ENCODE measurements at regions not wholly inside any gene's neighbourhood (a gene's known extent, or its start where the extent isn't known, plus 50 kb on each side); places are given as distances from the start of the nearest gene placed in this dataset.

- H3K79me2 ChIP-seq (ENCODE audit: low read length) = no peaks in the 10 kb centered on the region
- H3K27ac ChIP-seq (ENCODE audit: low read length) = no peak overlapping the region
- H3F3A ChIP-seq (ENCODE audit: low read length, unreplicated experiment) = no peaks in the 10 kb centered on the region
- no peak overlapping the region for H3K4me2 ChIP-seq (ENCODE audit: low read length)
- no peak overlapping the region for H3K9ac ChIP-seq (ENCODE audit: low read length)
- no peaks in the 10 kb centered on the region for H3K9me3 ChIP-seq (ENCODE audit: low read length)
- DNase-seq (no peak), ATAC-seq (no peak)
- H2AFZ ChIP-seq (ENCODE audit: low read length) = no peak overlapping the region
- H3K4me1 ChIP-seq (ENCODE audit: insufficient read depth, low read length) = no peaks in the 10 kb centered on the region
- TF ChIP-seq EZH2phosphoT487 (IDR thresholded peaks at IDR 0.05; ENCODE audit: borderline replicate concordance, low read length) (no peak), EZH2 (IDR thresholded peaks at IDR 0.05; ENCODE audit: low read length, unreplicated experiment) (no peak)
- TF ChIP-seq, protein P1, sequence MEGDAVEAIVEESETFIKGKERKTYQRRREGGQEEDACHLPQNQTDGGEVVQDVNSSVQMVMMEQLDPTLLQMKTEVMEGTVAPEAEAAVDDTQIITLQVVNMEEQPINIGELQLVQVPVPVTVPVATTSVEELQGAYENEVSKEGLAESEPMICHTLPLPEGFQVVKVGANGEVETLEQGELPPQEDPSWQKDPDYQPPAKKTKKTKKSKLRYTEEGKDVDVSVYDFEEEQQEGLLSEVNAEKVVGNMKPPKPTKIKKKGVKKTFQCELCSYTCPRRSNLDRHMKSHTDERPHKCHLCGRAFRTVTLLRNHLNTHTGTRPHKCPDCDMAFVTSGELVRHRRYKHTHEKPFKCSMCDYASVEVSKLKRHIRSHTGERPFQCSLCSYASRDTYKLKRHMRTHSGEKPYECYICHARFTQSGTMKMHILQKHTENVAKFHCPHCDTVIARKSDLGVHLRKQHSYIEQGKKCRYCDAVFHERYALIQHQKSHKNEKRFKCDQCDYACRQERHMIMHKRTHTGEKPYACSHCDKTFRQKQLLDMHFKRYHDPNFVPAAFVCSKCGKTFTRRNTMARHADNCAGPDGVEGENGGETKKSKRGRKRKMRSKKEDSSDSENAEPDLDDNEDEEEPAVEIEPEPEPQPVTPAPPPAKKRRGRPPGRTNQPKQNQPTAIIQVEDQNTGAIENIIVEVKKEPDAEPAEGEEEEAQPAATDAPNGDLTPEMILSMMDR (conservative IDR thresholded peaks at IDR 0.05; ENCODE audit: low read depth, low read length) = no peak
- no peaks in the 10 kb centered on the region for H3K27me3 ChIP-seq (ENCODE audit: low read length)
- BruUV-seq (replicated peaks) = no TSS peak
- no peaks in the 10 kb centered on the region for H3K36me3 ChIP-seq (ENCODE audit: low read depth, low read length)
- no peaks in the 10 kb centered on the region for H3K9me2 ChIP-seq (replicated peaks; ENCODE audit: low read length)
- POLR2A ChIA-PET (ENCODE audit: unreplicated experiment) = no interaction called here
- intact Hi-C loops (cut with micrococcal nuclease) = no loop called here
- CTCF ChIA-PET = no interaction called here
- no peaks in the 10 kb centered on the region for H4K20me1 ChIP-seq (ENCODE audit: low read length)
- no peak overlapping the region for H3K4me3 ChIP-seq (ENCODE audit: low read length)
Observed at GRCh38 chr2:81714817-81715216, 1410.3 kb upstream of the LRRTM1 start.

DNA sequence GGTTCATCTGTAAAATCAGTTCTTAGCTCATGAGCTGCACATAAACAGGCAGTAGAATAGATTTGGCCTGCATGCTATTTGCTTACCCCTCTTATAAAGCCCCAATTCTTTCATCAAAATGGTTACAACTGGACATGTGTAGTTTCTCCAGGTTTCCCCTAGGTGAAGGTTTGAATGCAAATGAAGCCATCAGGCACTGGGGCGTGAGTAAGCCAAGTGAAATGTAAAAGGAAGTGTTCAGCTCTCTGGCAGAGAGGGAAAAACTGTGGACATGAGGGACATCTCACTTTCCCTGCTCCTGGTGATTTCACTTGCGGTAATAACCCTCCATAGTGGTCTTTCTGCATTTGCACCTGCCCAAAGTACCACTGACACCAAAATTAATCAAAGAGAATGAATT is 1402.3 kb upstream of the LRRTM1 start:
- BruUV-seq (replicated peaks) = no TSS peak

GRCh38 chr2:81703831-81704230 is 1399.3 kb upstream of the LRRTM1 start:
- Histone ChIP-seq H3K9me3 (ENCODE audit: low read length) (no peaks in the 10 kb centered on the region), H3K79me2 (ENCODE audit: low read length) (no peaks in the 10 kb centered on the region), H3F3A (ENCODE audit: low read length, unreplicated experiment) (no peaks in the 10 kb centered on the region), H2AFZ (ENCODE audit: low read length) (no peak overlapping the region), H3K4me1 (ENCODE audit: insufficient read depth, low read length) (no peaks in the 10 kb centered on the region), H3K9ac (ENCODE audit: low read length) (no peak overlapping the region), H3K4me3 (ENCODE audit: low read length) (no peak overlapping the region), H4K20me1 (ENCODE audit: low read length) (no peaks in the 10 kb centered on the region), H3K4me2 (ENCODE audit: low read length) (no peak overlapping the region), H3K36me3 (ENCODE audit: low read depth, low read length) (no peaks in the 10 kb centered on the region), H3K9me2 (replicated peaks; ENCODE audit: low read length) (no peaks in the 10 kb centered on the region), H3K27me3 (ENCODE audit: low read length) (no peaks in the 10 kb centered on the region), H3K27ac (ENCODE audit: low read length) (no peak overlapping the region)
- ChIA-PET CTCF (no interaction called here), POLR2A (ENCODE audit: unreplicated experiment) (no interaction called here)
- DNase-seq (no peak), ATAC-seq (no peak)
- intact Hi-C loops (cut with micrococcal nuclease) = no loop called here
- BruUV-seq (replicated peaks) = no TSS peak
- TF ChIP-seq EZH2phosphoT487 (IDR thresholded peaks at IDR 0.05; ENCODE audit: borderline replicate concordance, low read length) = no peak
- TF ChIP-seq, protein P1 (conservative IDR thresholded peaks at IDR 0.05; ENCODE audit: low read depth, low read length) = no peak
- TF ChIP-seq EZH2 (IDR thresholded peaks at IDR 0.05; ENCODE audit: low read length, unreplicated experiment) = no peak

More for the DNA sequence above, 1402.3 kb upstream of the LRRTM1 start:
- no peak for TF ChIP-seq EZH2 (IDR thresholded peaks at IDR 0.05; ENCODE audit: low read length, unreplicated experiment)
- TF ChIP-seq EZH2phosphoT487 (IDR thresholded peaks at IDR 0.05; ENCODE audit: borderline replicate concordance, low read length) = no peak
- TF ChIP-seq, protein P1 (conservative IDR thresholded peaks at IDR 0.05; ENCODE audit: low read depth, low read length) = no peak
- no peaks in the 10 kb centered on the region for H3K4me1 ChIP-seq (ENCODE audit: insufficient read depth, low read length)
- no peak for ATAC-seq
- H3K4me3 ChIP-seq (ENCODE audit: low read length) = no peak overlapping the region
- H3K27me3 ChIP-seq (ENCODE audit: low read length) = no peaks in the 10 kb centered on the region
- no peaks in the 10 kb centered on the region for H3K36me3 ChIP-seq (ENCODE audit: low read depth, low read length)
- no peaks in the 10 kb centered on the region for H3K9me2 ChIP-seq (replicated peaks; ENCODE audit: low read length)
- no peak overlapping the region for H3K9ac ChIP-seq (ENCODE audit: low read length)
- H3K79me2 ChIP-seq (ENCODE audit: low read length) = no peaks in the 10 kb centered on the region
- intact Hi-C loops (cut with micrococcal nuclease) = no loop called here
- no peak overlapping the region for H3K27ac ChIP-seq (ENCODE audit: low read length)
- no peak overlapping the region for H2AFZ ChIP-seq (ENCODE audit: low read length)
- no peaks in the 10 kb centered on the region for H4K20me1 ChIP-seq (ENCODE audit: low read length)
- ChIA-PET POLR2A (ENCODE audit: unreplicated experiment) (no interaction called here), CTCF (no interaction called here)
- no peaks in the 10 kb centered on the region for H3F3A ChIP-seq (ENCODE audit: low read length, unreplicated experiment)
- H3K4me2 ChIP-seq (ENCODE audit: low read length) = no peak overlapping the region
- no peaks in the 10 kb centered on the region for H3K9me3 ChIP-seq (ENCODE audit: low read length)
- DNase-seq = no peak
